ENCODE measurements at regions not wholly inside any gene's neighbourhood (a gene's known extent, or its start where the extent isn't known, plus 50 kb on each side); places are given as distances from the start of the nearest gene placed in this dataset.

- intact Hi-C loops (cut with DNase I) = no loop called here
- H3K27me3 ChIP-seq = no peaks in the 10 kb centered on the region
- WGBS, 3 donors = 36 to 44% (median 36%) methylated on average over 4 of the region's 4 CpGs
- no peaks in the 10 kb centered on the region for H3K9me3 ChIP-seq
- H3K4me3 ChIP-seq = no peak overlapping the region
- TF ChIP-seq EP300 (IDR thresholded peaks at IDR 0.05) (no peak), POLR2A (IDR thresholded peaks at IDR 0.05) (no peak)
- TF ChIP-seq, protein P1, sequence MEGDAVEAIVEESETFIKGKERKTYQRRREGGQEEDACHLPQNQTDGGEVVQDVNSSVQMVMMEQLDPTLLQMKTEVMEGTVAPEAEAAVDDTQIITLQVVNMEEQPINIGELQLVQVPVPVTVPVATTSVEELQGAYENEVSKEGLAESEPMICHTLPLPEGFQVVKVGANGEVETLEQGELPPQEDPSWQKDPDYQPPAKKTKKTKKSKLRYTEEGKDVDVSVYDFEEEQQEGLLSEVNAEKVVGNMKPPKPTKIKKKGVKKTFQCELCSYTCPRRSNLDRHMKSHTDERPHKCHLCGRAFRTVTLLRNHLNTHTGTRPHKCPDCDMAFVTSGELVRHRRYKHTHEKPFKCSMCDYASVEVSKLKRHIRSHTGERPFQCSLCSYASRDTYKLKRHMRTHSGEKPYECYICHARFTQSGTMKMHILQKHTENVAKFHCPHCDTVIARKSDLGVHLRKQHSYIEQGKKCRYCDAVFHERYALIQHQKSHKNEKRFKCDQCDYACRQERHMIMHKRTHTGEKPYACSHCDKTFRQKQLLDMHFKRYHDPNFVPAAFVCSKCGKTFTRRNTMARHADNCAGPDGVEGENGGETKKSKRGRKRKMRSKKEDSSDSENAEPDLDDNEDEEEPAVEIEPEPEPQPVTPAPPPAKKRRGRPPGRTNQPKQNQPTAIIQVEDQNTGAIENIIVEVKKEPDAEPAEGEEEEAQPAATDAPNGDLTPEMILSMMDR (IDR thresholded peaks at IDR 0.05) = no peak
- H3K27ac ChIP-seq = no peak overlapping the region
- no peaks in the 10 kb centered on the region for H3K36me3 ChIP-seq
- no peak for DNase-seq
- no peaks in the 10 kb centered on the region for H3K4me1 ChIP-seq (ENCODE audit: insufficient read depth)
Observed at GRCh38 chr10:2798336-2799022, 268.9 kb upstream of the PFKP start.

GRCh38 chr10:2791774-2792443 lies 275.4 kb upstream of the PFKP start:
- TF ChIP-seq POLR2A (IDR thresholded peaks at IDR 0.05) (no peak), EP300 (IDR thresholded peaks at IDR 0.05) (no peak)
- TF ChIP-seq, protein P1 (IDR thresholded peaks at IDR 0.05) = no peak
- no peaks in the 10 kb centered on the region for H3K4me1 ChIP-seq (ENCODE audit: insufficient read depth)
- intact Hi-C loops (cut with DNase I) = no loop called here
- H3K9me3 ChIP-seq = no peaks in the 10 kb centered on the region
- no peaks in the 10 kb centered on the region for H3K27me3 ChIP-seq
- no peak for DNase-seq
- no peaks in the 10 kb centered on the region for H3K36me3 ChIP-seq
- no peak overlapping the region for H3K4me3 ChIP-seq
- H3K27ac ChIP-seq = no peak overlapping the region
- 76 to 81% (median 79%) methylated on average over 3 of the region's 3 CpGs for WGBS, 3 donors

DNA sequence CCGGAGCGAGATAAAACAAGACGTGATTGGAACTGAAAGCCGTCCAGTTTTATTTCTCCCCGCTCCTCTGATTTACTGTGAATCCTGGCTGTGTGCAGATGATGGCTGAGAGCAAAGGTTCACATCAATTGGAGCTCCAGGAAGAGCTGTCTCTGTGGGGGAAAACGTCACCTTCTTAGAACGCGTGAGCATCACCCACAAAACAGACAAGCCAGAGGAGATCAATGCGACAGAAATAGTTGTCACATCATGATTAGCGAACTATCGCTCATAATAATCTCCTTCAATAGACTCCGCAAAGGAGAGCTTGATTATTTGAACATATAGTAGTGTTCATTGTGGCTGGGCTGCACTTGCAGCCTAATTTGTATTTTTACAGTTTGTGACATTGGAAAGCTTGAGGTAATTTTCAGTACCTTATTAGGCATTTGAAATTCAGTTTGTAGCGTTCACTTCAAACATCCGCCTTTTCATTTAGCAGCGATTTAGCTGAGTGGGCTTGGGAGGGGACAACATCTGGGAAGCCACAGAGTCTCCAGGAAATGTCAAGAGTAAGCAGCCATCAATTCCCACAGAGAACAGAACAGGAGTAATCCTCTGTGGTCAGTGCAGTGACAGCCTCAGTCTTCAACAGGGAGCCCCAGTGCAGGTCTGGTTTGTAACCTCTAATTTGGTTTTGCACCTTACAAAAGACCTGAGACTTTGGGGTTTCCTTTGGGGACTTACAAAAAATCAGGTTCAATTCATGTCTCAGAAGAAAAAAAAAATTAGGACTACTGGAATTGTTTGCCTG lies 276.8 kb upstream of the PFKP start:
- Histone ChIP-seq H3K36me3 (no peaks in the 10 kb centered on the region), H3K27me3 (no peaks in the 10 kb centered on the region), H3K9me3 (no peaks in the 10 kb centered on the region), H3K27ac (no peak overlapping the region), H3K4me1 (ENCODE audit: insufficient read depth) (no peaks in the 10 kb centered on the region), H3K4me3 (no peak overlapping the region)
- 81 to 86% (median 83%) methylated on average over 15 of the region's 15 CpGs for WGBS, 3 donors
- DNase-seq = no peak
- intact Hi-C loops (cut with DNase I) = no loop called here
- TF ChIP-seq, protein P1 (IDR thresholded peaks at IDR 0.05) = no peak
- TF ChIP-seq POLR2A (IDR thresholded peaks at IDR 0.05) (no peak), EP300 (IDR thresholded peaks at IDR 0.05) (no peak)

DNA sequence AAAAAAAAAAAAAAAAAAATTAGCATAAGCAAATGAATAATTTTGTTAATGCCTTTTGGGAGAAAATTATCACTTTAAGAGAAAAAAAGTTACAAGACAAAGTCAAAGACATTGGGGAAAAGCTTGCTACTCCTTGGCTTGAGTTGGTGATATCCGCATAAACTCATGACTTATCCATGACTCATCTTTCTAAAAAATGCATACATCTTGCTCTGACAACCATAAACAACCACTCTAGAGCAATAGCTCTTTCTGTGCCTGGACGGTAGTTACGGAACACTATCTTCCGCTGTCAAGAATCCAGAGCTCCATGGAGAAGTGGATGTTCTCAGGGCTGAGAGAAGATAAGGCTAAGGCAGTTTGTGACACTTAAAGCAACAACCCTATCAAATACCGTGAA lies 281.1 kb upstream of the PFKP start:
- H3K4me3 ChIP-seq = no peak overlapping the region
- DNase-seq = no peak
- TF ChIP-seq POLR2A (IDR thresholded peaks at IDR 0.05) (no peak), EP300 (IDR thresholded peaks at IDR 0.05) (no peak)
- TF ChIP-seq, protein P1 (IDR thresholded peaks at IDR 0.05) = no peak
- intact Hi-C loops (cut with DNase I) = no loop called here
- H3K27ac ChIP-seq = no peak overlapping the region
- no peaks in the 10 kb centered on the region for H3K9me3 ChIP-seq
- H3K4me1 ChIP-seq (ENCODE audit: insufficient read depth) = no peaks in the 10 kb centered on the region
- no peaks in the 10 kb centered on the region for H3K36me3 ChIP-seq
- WGBS, 3 donors = 71 to 82% (median 76%) methylated on average over 5 of the region's 5 CpGs
- H3K27me3 ChIP-seq = no peaks in the 10 kb centered on the region
